Loucy (cell line): ENCODE measurements at regions not wholly inside any gene's neighbourhood (a gene's known extent, or its start where the extent isn't known, plus 50 kb on each side); places are given as distances from the start of the nearest gene placed in this dataset.

Source experiments
- H2AFZ ChIP-seq: fragments of 200-600 bp; sonication (generic); 2 replicates; pipeline ENCODE4 v1.6.0; 2016; ENCODE audit warnings: antibody characterized with exemption, mild to moderate bottlenecking, low read length, moderate library complexity
- H3F3A ChIP-seq: fragments of 200-600 bp; 2 replicates; pipeline ENCODE4 v1.6.0; 2016; ENCODE audit warnings: antibody characterized with exemption, low read depth, mild to moderate bottlenecking
- H3K27me3 ChIP-seq: fragments of 200-600 bp; sonication (generic); 2 replicates; pipeline ENCODE4 v1.6.1; 2014; ENCODE audit warnings: low read length, mild to moderate bottlenecking; ENCODE audit not compliant: insufficient read depth, poor library complexity, severe bottlenecking
- H3K36me3 ChIP-seq: fragments of 200-600 bp; sonication (generic); 2 replicates; pipeline ENCODE4 v1.6.1; 2016; ENCODE audit warnings: low read length; ENCODE audit not compliant: insufficient read depth
- H3K4me1 ChIP-seq: fragments of 200-600 bp; sonication (generic); 2 replicates; pipeline ENCODE4 v1.5.1; 2014; ENCODE audit warnings: low read length, mild to moderate bottlenecking; ENCODE audit not compliant: insufficient read depth, poor library complexity, severe bottlenecking
- H3K4me2 ChIP-seq: fragments of 200-600 bp; sonication (generic); 2 replicates; pipeline ENCODE4 v1.6.0; 2014; ENCODE audit warnings: antibody characterized with exemption, low read length, low read depth, mild to moderate bottlenecking; ENCODE audit not compliant: poor library complexity, severe bottlenecking
- H3K4me3 ChIP-seq: fragments of 200-600 bp; sonication (generic); 2 replicates; pipeline ENCODE4 v1.5.1; 2014; ENCODE audit warnings: low read length, mild to moderate bottlenecking, mixed read lengths; ENCODE audit not compliant: poor library complexity, severe bottlenecking
- H3K79me2 ChIP-seq: fragments of 200-600 bp; sonication (generic); 2 replicates; pipeline ENCODE4 v1.6.1; 2014; ENCODE audit warnings: low read length; ENCODE audit not compliant: insufficient read depth
- H3K9ac ChIP-seq: fragments of 200-600 bp; sonication (generic); 2 replicates; pipeline ENCODE4 v1.6.0; 2014; ENCODE audit warnings: mild to moderate bottlenecking, low read depth, low read length, moderate library complexity; ENCODE audit not compliant: poor library complexity, severe bottlenecking
- H3K9me2 ChIP-seq: fragments of 200-600 bp; sonication (generic); replicated peaks from 2 replicates; pipeline ENCODE4 v1.6.1; 2016; ENCODE audit warnings: low read depth, low read length, mixed read lengths
- H3K9me3 ChIP-seq: fragments of 200-600 bp; sonication (generic); 2 replicates; pipeline ENCODE4 v1.6.1; 2014; ENCODE audit warnings: mild to moderate bottlenecking, antibody characterized with exemption, low read length, low read depth; ENCODE audit not compliant: insufficient read depth
- H4K20me1 ChIP-seq: fragments of 200-600 bp; sonication (generic); 2 replicates; pipeline ENCODE4 v1.6.0; 2014; ENCODE audit warnings: antibody characterized with exemption, low read length, mild to moderate bottlenecking; ENCODE audit not compliant: insufficient read depth, poor library complexity, severe bottlenecking
- EZH2phosphoT487 ChIP-seq: fragments of 200-600 bp; IDR thresholded peaks from 2 replicates; pipeline ENCODE4 v1.6.1; 2018; ENCODE audit warnings: antibody characterized with exemption, mild to moderate bottlenecking, moderate library complexity, borderline replicate concordance
- TF ChIP-seq, protein P1 (sequence below): fragments of 200-600 bp; sonication (generic); conservative IDR thresholded peaks from 2 replicates; pipeline ENCODE4 v1.5.1; 2014; ENCODE audit warnings: mild to moderate bottlenecking, antibody characterized with exemption, low read length

DNA sequence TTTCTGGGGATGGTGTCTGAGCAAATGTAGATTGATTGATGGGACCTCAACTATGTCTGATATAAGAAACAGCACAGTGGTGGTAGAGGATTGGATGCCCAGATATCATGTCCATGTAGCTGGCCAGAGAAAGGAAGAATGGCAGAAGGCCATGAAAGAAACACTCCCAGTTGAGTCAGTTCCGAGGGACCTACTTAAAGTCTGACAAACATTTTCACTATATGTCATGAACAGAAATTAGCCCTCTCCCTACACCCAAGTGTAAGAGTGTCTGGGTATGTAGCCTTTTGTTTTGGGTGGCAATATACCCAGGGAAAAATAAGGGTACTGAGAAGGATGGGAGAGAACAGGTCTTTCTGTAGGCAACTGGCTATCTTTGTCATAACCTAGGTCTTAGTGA is 434.2 kb downstream of the BCKDHB start:
- H3K9me3 ChIP-seq: no peaks in the 10 kb centered on the region
- no peaks in the 10 kb centered on the region for H4K20me1 ChIP-seq
- H3K4me1 ChIP-seq: no peaks in the 10 kb centered on the region
- no peaks in the 10 kb centered on the region for H3K9me2 ChIP-seq
- TF ChIP-seq EZH2phosphoT487: no peak
- TF ChIP-seq, protein P1, sequence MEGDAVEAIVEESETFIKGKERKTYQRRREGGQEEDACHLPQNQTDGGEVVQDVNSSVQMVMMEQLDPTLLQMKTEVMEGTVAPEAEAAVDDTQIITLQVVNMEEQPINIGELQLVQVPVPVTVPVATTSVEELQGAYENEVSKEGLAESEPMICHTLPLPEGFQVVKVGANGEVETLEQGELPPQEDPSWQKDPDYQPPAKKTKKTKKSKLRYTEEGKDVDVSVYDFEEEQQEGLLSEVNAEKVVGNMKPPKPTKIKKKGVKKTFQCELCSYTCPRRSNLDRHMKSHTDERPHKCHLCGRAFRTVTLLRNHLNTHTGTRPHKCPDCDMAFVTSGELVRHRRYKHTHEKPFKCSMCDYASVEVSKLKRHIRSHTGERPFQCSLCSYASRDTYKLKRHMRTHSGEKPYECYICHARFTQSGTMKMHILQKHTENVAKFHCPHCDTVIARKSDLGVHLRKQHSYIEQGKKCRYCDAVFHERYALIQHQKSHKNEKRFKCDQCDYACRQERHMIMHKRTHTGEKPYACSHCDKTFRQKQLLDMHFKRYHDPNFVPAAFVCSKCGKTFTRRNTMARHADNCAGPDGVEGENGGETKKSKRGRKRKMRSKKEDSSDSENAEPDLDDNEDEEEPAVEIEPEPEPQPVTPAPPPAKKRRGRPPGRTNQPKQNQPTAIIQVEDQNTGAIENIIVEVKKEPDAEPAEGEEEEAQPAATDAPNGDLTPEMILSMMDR: no peak
- H3K9ac ChIP-seq: no peak overlapping the region
- H3K79me2 ChIP-seq: no peaks in the 10 kb centered on the region
- H3K36me3 ChIP-seq: no peaks in the 10 kb centered on the region
- no peaks in the 10 kb centered on the region for H3F3A ChIP-seq
- H3K27me3 ChIP-seq: no peaks in the 10 kb centered on the region
- no peak overlapping the region for H3K4me2 ChIP-seq
- no peak overlapping the region for H2AFZ ChIP-seq
- H3K4me3 ChIP-seq: no peak overlapping the region

DNA sequence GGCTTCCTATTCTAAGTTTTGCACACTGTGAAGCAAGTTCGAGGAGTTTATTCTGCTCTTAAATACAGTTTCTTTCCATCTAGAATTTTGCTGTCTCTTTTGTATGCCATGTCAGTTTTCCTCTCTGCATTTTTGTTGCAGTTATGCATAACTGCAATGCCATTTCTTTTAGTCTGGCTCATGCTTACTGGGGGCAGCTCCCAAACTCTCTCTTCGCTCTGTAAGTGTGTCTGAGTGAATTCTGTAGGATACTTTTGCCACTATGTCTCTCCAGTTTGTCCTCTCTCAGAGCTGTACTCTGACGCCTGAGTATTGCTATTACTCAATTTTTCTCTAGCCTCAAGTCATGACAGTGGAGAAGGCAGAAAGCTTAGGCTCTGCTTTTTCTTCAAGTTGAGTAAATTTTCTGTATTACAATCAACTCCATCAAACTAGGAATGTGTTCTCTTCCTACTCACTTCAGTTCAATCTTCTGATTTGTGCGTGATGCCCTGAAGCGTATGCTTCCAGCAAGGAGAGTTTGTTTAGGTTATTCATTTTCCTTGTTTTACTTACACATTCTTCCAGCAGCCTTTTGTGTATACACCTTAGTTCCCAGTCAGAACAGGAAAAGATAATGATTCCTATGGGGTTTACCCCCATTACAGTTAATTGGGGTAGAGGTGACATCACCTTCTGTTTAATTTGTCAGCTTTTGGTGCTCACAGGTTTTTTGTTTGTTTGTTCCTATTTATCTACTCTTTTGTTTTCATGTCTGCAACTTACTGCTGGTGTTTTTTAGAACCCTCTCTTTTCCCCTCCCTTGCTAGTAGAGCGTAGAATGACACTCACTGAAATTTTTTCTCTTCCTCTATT is 430.9 kb downstream of the BCKDHB start:
- Histone ChIP-seq H3K4me2 (no peak overlapping the region), H2AFZ (no peak overlapping the region), H3K4me1 (no peaks in the 10 kb centered on the region), H3K27me3 (no peaks in the 10 kb centered on the region), H3K9me3 (no peaks in the 10 kb centered on the region; the same call in 1 of the 2 replicates), H3K4me3 (no peak overlapping the region), H3F3A (no peaks in the 10 kb centered on the region), H3K79me2 (no peaks in the 10 kb centered on the region), H3K36me3 (no peaks in the 10 kb centered on the region), H3K9ac (no peak overlapping the region), H4K20me1 (no peaks in the 10 kb centered on the region), H3K9me2 (no peaks in the 10 kb centered on the region)
- TF ChIP-seq, protein P1: no peak
- no peak for TF ChIP-seq EZH2phosphoT487

DNA sequence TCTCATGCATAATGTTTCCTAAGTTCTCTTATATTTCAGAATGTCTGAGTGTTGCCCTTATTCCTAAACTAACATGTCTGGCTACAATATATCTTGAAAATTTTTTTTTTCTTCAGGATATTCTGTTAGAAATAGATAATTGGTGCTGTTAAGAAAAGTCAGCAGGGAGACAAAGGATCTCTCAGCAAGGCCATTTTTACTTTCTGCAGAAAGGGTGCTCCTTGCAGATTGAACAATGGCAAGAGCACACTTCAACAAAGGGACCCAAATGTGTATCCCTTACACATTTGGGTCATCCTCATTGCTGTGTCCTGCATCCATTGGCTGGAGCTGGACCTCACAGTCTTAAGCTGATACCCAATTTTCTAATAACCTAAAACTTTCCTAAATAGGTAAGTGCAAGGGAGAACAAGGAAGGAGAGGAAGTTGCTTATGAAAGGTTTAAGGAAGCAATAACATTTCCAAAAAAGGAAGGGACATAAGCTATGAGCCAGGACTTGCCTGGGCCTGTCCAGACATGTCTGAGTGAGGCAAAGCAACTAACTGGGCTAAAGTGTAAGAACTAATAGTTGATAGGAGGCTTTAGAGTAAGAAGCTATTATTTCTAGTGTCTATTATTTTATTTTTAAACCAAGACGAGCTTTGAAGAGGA is 429.6 kb downstream of the BCKDHB start:
- H3K79me2 ChIP-seq: no peaks in the 10 kb centered on the region
- H3K36me3 ChIP-seq: no peaks in the 10 kb centered on the region
- TF ChIP-seq, protein P1: no peak
- no peak for TF ChIP-seq EZH2phosphoT487
- H3F3A ChIP-seq: no peaks in the 10 kb centered on the region
- no peaks in the 10 kb centered on the region for H3K4me1 ChIP-seq
- no peak overlapping the region for H3K4me3 ChIP-seq
- no peaks in the 10 kb centered on the region for H3K27me3 ChIP-seq
- H3K9ac ChIP-seq: no peak overlapping the region
- no peaks in the 10 kb centered on the region for H4K20me1 ChIP-seq
- H3K4me2 ChIP-seq: no peak overlapping the region
- no peak overlapping the region for H2AFZ ChIP-seq
- no peaks in the 10 kb centered on the region for H3K9me2 ChIP-seq
- no peaks in the 10 kb centered on the region; the same call in 1 of the 2 replicates for H3K9me3 ChIP-seq
